Ovary (tissue), 3 donors: ENCODE measurements at regions not wholly inside any gene's neighbourhood (a gene's known extent, or its start where the extent isn't known, plus 50 kb on each side); places are given as distances from the start of the nearest gene placed in this dataset.

Source experiments
- CTCF ChIP-seq, 3 donors: fragments of 450-650 bp in 2 of 3; fragments of 200-600 bp in 1 of 3; IDR thresholded peaks; one replicate each; pipeline versions ENCODE4 v1.5.1 to v1.8.0; 2016 to 2022; ENCODE audit warnings: antibody characterized with exemption in 3 of 3, mild to moderate bottlenecking in 1 of 3
- EP300 ChIP-seq: sonication (generic); formaldehyde crosslinking; IDR thresholded peaks from one replicate; pipeline ENCODE4 v1.6.1; 2017; ENCODE audit warnings: antibody characterized with exemption
- POLR2A ChIP-seq: fragments of 450-650 bp; IDR thresholded peaks from one replicate; pipeline ENCODE4 v1.6.1; 2017; ENCODE audit warnings: antibody characterized with exemption, mild to moderate bottlenecking, moderate library complexity
- donor health status: DM: no; HTN: no; CAD: no.

GRCh38 chr7:125857606-125858005 is 928.0 kb upstream of the POT1 start:
- TF ChIP-seq POLR2A (no peak), CTCF (IDR thresholded peaks at IDR 0.05) (no peak), EP300 (no peak)
